Aorta (tissue), 5 donors: ENCODE measurements at regions not wholly inside any gene's neighbourhood (a gene's known extent, or its start where the extent isn't known, plus 50 kb on each side); places are given as distances from the start of the nearest gene placed in this dataset.

ENCODE experiments used
- ATAC-seq: fragments of 200-7000 bp; cut with Tn5 transposase; one replicate; pipeline ENCODE4 v1.9.1; 2022; ENCODE audit warnings: moderate library complexity; ENCODE audit not compliant: low FRiP score
- DNase-seq, 2 donors: peaks; one replicate each; pipeline ENCODE4 v3.0.0-alpha.2; 2020
- H3K27ac ChIP-seq, 2 donors: one replicate each; pipeline ENCODE4 v1.5.1; 2013; ENCODE audit warnings: low read length in 2 of 2, mild to moderate bottlenecking in 2 of 2, moderate library complexity in 2 of 2, control low read depth in 1 of 2, inconsistent platforms in 1 of 2, low read depth in 1 of 2
- H3K27me3 ChIP-seq, 2 donors: one replicate each; pipeline ENCODE4 v1.6.1; 2013; ENCODE audit warnings: control low read depth in 1 of 2, low read length in 1 of 2, mild to moderate bottlenecking in 1 of 2, moderate library complexity in 1 of 2; ENCODE audit not compliant: insufficient read depth in 2 of 2, control insufficient read depth in 1 of 2
- H3K36me3 ChIP-seq, 2 donors: one replicate each; pipeline ENCODE4 v1.6.1; 2013; ENCODE audit warnings: control low read depth in 1 of 2, low read length in 1 of 2, mild to moderate bottlenecking in 1 of 2; ENCODE audit not compliant: insufficient read depth in 2 of 2, control insufficient read depth in 1 of 2
- H3K4me1 ChIP-seq, 2 donors: one replicate each; pipeline ENCODE4 v1.6.1; 2013; ENCODE audit warnings: low read length in 2 of 2, control low read depth in 1 of 2, mild to moderate bottlenecking in 1 of 2, moderate library complexity in 1 of 2; ENCODE audit not compliant: insufficient read depth in 2 of 2, control insufficient read depth in 1 of 2
- H3K4me3 ChIP-seq, 2 donors: one replicate each; pipeline ENCODE4 v1.5.1; 2013; ENCODE audit warnings: low read length in 2 of 2, control low read depth in 1 of 2, mild to moderate bottlenecking in 1 of 2
- H3K9me3 ChIP-seq: one replicate; pipeline ENCODE4 v1.6.1; 2013; ENCODE audit warnings: mild to moderate bottlenecking, low read length; ENCODE audit not compliant: control insufficient read depth
- WGBS, 2 donors: extraction: QIAGEN DNeasy Blood & Tissue Kit; methylation state at CpG; one replicate each; pipeline ENCODE4 v1.1.7; 2013; 5-methylcytosine and 5-hydroxymethylcytosine counted together
- intact Hi-C, 2 donors: fragments of 100-400 bp; cut with DNase I; formaldehyde crosslinking; loops; one replicate each; pipeline versions ENCODE4 v1.14.2 to v1.15.0; 2022
- donor health status: healthy with polysubstance abuse.
- donor health status: Bipolar disorder and iron deficiency.
- donor health status: DM: no; HTN: no; CAD: no.
- donor health status: DM: no; HTN: no; CAD: no.
- donor health status: DM: yes; HTN: yes; CAD: no.

GRCh38 chr18:38076346-38077070 lies 510.9 kb upstream of the CELF4 start:
- Histone ChIP-seq H3K4me3 (no peak overlapping the region), H3K9me3 (peaks cover 6% of the 10 kb centered on the region), H3K27me3 (peaks cover 0 to 1% of the 10 kb centered on the region in 2 donors), H3K36me3 (no peaks in the 10 kb centered on the region), H3K4me1 (no peaks in the 10 kb centered on the region), H3K27ac (no peak overlapping the region)
- no peak for DNase-seq
- intact Hi-C loops, result no loop called here
- no peak for ATAC-seq
- 77 to 80% methylated on average over 5 of the region's 5 CpGs for WGBS, 2 donors

- Histone ChIP-seq H3K4me3 (no peak overlapping the region), H3K9me3 (peaks cover 4% of the 10 kb centered on the region), H3K4me1 (no peaks in the 10 kb centered on the region), H3K36me3 (no peaks in the 10 kb centered on the region), H3K27me3 (peaks cover 0 to 1% of the 10 kb centered on the region in 2 donors), H3K27ac (no peak overlapping the region)
- intact Hi-C loops, result no loop called here
- WGBS, 2 donors, result 58 to 63% methylated on average over 3 of the region's 3 CpGs
- no peak for ATAC-seq
- no peak for DNase-seq
Measured at GRCh38 chr18:38074298-38074876, 508.8 kb upstream of the CELF4 start.

DNA sequence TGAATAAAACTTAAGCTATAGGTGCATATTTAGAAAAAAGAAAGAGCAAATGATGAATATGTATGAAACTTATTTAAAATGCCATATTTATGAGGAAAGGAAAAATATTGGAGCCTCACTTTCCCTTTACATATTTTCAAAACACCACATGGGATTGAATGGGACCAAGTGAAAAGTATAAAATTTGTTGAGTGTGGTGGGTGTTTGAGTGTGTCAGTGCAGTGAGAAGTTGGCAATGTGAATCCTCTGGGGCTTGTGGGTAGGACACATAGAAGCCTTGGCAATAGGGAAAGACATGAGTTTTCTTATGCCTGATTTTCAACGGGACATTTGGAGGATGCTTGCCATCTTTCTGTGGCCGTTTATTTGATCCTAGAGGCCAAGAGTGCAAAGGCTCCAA lies 502.2 kb upstream of the CELF4 start:
- Histone ChIP-seq H3K36me3 (no peaks in the 10 kb centered on the region), H3K27ac (no peak overlapping the region), H3K9me3 (no peaks in the 10 kb centered on the region), H3K4me3 (no peak overlapping the region), H3K27me3 (no peaks in the 10 kb centered on the region), H3K4me1 (no peaks in the 10 kb centered on the region)
- ATAC-seq, result no peak
- no peak for DNase-seq
- intact Hi-C loops, result no loop called here
- 70 to 81% methylated on average over 2 of the region's 2 CpGs for WGBS, 2 donors

DNA sequence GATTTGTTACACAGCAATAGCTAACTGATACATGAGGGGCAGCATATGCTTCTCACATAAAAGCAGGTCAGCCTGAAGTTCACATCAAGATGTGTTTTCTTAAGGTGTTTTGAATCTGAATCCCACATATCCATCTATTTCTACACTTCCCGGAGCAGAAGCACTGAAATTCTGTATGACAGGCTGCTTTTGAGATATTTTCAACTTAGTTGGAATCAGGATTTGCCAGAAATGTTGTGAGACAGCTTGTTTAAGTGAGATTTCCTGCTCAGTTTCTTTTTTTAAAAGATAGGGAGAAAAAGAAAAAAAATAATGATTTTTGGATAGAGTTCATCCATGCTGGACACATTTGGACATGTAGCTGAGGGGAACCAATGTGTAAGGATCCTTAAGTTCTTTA lies 501.5 kb upstream of the CELF4 start:
- H3K27ac ChIP-seq, result no peak overlapping the region
- ATAC-seq (no peak), DNase-seq (no peak)
- 72 to 80% methylated on average over 1 of the region's 1 CpG for WGBS, 2 donors
- no peaks in the 10 kb centered on the region for H3K9me3 ChIP-seq
- H3K4me3 ChIP-seq, result no peak overlapping the region
- H3K27me3 ChIP-seq, result no peaks in the 10 kb centered on the region
- H3K4me1 ChIP-seq, result no peaks in the 10 kb centered on the region
- H3K36me3 ChIP-seq, result no peaks in the 10 kb centered on the region
- intact Hi-C loops, result no loop called here

GRCh38 chr18:38052879-38053590 lies 487.4 kb upstream of the CELF4 start:
- H3K27ac ChIP-seq, result no peak overlapping the region
- H3K36me3 ChIP-seq, result no peaks in the 10 kb centered on the region
- DNase-seq (no peak), ATAC-seq (no peak)
- no peaks in the 10 kb centered on the region for H3K9me3 ChIP-seq
- H3K27me3 ChIP-seq, result no peaks in the 10 kb centered on the region
- 76 to 82% methylated on average over 3 of the region's 3 CpGs for WGBS, 2 donors
- H3K4me1 ChIP-seq, result no peaks in the 10 kb centered on the region
- H3K4me3 ChIP-seq, result no peak overlapping the region
- intact Hi-C loops, result no loop called here

DNA sequence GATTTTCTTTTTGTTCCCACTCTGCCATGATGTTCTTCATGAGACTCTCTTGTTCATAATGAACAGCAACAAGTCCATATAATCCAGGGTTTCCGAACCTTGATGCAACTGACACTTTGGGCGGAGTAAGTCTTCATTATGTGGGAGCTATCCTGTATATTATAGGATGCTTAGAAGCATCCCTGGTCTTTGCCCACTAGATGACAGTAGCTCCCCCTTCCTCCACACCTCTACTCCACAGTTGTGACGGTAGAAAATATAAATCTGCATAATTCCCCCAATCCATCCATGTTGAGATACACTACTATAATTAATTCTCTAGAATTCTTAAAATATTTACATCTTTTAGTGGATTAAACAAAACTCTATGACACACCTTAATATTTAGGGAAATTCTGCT lies 482.2 kb upstream of the CELF4 start:
- Histone ChIP-seq H3K27me3 (no peaks in the 10 kb centered on the region), H3K4me3 (no peak overlapping the region), H3K36me3 (no peaks in the 10 kb centered on the region), H3K9me3 (no peaks in the 10 kb centered on the region), H3K27ac (no peak overlapping the region), H3K4me1 (no peaks in the 10 kb centered on the region)
- intact Hi-C loops, result loop anchor here in 1 of 2 donors (10.0 kb wide), 1 partner anchor 63 kb away; no protein-coding TSS in a partner anchor
- WGBS, 2 donors, result 69 to 72% methylated on average over 3 of the region's 3 CpGs
- DNase-seq, result no peak
- ATAC-seq, result no peak

GRCh38 chr18:38046651-38047050 lies 481.1 kb upstream of the CELF4 start:
- WGBS, 2 donors, result 76 to 78% methylated on average over 3 of the region's 3 CpGs
- Histone ChIP-seq H3K4me3 (no peak overlapping the region), H3K27ac (no peak overlapping the region), H3K27me3 (no peaks in the 10 kb centered on the region), H3K36me3 (no peaks in the 10 kb centered on the region), H3K4me1 (no peaks in the 10 kb centered on the region), H3K9me3 (no peaks in the 10 kb centered on the region)
- no peak for ATAC-seq
- no peak for DNase-seq
- intact Hi-C loops, result loop anchor here in 1 of 2 donors (10.0 kb wide), 1 partner anchor 62 kb away; no protein-coding TSS in a partner anchor

- intact Hi-C loops, result loop anchor here in 1 of 2 donors (10.0 kb wide), 1 partner anchor 61 kb away; no protein-coding TSS in a partner anchor
- ATAC-seq (no peak), DNase-seq (no peak)
- no peaks in the 10 kb centered on the region for H3K27me3 ChIP-seq
- 73 to 74% methylated on average over 2 of the region's 2 CpGs for WGBS, 2 donors
- H3K36me3 ChIP-seq, result no peaks in the 10 kb centered on the region
- H3K4me1 ChIP-seq, result no peaks in the 10 kb centered on the region
- no peak overlapping the region for H3K27ac ChIP-seq
- no peaks in the 10 kb centered on the region for H3K9me3 ChIP-seq
- H3K4me3 ChIP-seq, result no peak overlapping the region
Measured at GRCh38 chr18:38045845-38046244, 480.2 kb upstream of the CELF4 start.
